Activated CD8-positive, alpha-beta memory T cell treated with anti-CD3 and anti-CD28 coated beads for 24 hours (primary cell): ENCODE measurements at regions not wholly inside any gene's neighbourhood (a gene's known extent, or its start where the extent isn't known, plus 50 kb on each side); places are given as distances from the start of the nearest gene placed in this dataset.

Experiments
- DNase-seq: peaks from one replicate; pipeline ENCODE4 v3.0.0-alpha.2; 2020

DNA sequence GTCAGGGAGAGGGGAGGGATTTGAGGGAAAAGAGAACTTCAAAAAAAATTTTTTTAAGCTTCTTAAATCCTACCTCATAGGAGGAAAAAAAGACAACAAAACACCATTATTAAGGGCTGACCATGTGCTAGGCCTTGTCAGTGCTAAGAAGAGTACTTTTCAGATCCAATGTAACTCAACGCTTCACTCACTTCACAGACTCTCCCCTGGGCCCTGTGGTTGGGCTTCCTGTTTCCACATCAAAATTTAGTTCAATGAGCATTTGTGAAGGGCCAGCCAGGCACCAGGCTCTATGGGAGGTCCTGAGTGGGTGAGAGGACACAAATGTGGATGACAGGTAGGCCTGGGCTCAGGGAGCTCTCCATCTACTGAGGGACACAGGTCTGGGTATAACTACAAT is 249.8 kb downstream of the PTEN start:
- no peak for DNase-seq

DNA sequence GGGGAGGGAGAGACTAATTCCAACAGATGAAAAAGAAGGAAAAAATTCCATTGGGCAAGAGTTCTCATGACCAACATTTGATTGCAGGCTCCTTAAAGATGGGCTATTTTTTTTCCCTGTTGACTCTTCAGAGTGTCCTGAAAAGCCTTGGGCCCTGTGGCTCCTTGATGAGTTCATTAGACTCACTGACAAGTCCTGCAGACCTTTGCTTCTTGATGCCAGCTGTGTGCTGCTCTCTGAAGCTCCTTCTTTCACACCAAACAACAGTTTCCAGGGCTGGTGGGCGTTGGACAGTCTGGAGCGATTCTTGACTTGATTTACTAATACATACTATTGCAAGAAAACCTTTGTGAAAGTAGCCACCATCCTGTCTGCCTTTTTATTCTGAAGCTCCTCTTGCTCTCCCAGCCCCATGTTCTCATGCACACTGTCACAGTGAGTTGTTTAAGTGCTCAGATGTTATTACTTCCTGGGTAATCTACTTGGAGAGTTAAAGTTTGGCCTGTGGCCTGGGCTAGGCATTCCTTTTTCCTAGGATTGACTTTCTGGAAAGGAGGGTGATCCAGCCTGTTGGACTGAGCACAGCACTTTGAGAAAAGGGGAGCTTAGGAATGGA is 250.3 kb downstream of the PTEN start:
- DNase-seq: no peak

DNA sequence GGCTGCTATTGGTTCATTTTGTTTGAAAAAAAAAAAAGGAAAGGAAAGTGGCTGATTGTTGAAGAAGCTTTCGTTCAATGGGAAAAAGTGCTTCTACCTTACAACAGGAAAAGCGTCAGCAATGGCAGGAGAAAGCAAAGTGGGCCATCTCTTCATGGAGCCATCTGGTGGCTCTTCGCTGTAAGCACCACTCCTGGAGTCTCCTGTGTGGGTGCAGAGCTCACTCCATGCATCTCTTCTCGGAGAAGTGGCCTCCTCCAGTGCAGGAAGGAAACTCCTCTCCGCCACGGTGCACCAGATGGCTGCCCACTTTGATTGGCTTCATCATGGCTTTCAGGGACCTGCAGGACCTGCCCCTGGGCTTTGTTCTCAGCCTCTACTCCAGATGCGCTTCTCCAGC is 250.9 kb downstream of the PTEN start:
- no peak for DNase-seq

DNA sequence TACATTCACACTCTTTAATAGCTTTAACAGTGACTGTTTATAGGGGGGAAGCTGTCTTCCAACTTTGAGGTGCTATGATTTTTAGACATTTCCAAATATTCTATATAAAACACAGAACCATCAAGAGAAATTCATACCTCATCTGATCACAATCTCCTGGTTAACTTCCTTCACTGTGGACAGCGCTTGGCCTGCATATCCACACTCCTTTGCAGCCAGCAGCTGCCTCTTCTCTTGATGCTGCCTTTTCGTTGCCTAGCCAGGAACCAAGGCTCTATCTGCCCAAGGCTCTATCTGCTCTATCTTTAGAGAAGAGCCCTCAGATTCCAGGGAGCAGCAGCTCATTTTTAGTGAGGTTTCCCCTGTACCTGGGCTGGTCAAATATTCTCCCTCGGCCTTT is 252.0 kb downstream of the PTEN start:
- no peak for DNase-seq

DNA sequence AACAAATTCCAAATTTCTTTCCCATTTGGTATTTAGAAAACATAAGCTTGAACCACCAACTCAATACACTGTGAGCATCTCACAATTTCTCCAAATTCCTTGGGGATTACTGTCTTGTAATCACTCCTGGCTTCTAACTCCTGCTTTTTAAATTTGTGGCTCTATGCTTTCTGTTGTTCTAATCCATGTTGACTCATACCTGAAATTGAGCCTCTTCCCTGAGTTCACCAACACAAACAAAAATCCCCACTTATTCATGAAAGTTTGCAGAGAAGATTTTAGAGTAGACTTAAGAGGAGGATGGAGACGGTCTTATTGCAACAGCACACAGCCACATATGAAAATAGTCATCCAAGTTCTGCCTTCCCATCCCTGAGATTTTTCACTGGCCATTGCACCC is 252.5 kb downstream of the PTEN start:
- DNase-seq: no peak

DNA sequence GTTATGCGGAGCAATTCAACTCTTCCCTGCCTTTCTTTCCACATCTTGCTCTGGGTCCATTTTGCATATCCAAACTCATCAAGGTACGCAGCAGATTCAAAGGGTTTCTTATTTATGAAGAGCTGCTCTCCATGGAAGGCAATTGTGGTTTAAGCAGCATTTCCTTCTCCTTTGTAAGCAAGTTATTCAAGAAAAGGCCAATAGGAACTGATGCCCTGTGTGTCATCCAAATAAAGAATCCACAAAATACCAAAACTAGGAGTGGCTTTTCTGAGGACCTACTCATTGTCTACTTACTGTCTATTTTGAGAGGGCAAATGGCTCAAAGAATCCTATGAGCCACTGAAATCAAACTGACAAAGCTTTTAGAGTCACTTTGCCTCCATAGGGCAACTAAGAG is 253.1 kb downstream of the PTEN start:
- no peak for DNase-seq

DNA sequence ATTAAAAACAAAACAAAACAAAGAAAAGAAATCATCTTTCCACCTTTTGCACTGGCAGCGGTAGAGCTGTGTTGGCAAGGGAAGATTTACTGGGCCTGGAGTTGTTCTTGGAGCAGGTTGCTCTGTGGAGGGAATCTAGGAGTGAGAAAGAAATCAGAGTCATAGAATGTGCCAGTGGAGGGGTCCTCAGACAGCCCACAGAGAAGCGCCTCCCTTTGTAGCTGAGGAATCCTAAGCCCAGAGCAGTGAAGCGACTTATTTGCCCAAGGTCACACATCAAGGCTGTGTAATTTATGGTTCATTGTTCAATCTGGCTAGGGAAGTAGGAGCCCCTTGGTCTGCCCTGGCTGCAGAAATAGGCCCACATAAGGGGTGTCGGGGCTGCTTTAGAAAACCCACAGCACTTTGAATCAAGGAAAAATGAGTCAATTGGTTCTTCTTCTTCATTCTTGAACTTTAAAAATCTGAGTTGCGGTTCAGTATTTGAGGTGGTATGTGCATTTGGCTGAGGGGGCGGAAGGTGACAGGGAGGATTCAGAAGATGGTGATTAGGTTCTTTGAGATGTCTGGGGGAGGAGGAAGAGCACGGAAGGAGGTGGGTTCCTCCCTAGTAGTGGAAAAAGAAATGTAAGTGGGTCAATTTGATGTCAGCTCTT is 253.7 kb downstream of the PTEN start:
- DNase-seq: peak; percentile 74

DNA sequence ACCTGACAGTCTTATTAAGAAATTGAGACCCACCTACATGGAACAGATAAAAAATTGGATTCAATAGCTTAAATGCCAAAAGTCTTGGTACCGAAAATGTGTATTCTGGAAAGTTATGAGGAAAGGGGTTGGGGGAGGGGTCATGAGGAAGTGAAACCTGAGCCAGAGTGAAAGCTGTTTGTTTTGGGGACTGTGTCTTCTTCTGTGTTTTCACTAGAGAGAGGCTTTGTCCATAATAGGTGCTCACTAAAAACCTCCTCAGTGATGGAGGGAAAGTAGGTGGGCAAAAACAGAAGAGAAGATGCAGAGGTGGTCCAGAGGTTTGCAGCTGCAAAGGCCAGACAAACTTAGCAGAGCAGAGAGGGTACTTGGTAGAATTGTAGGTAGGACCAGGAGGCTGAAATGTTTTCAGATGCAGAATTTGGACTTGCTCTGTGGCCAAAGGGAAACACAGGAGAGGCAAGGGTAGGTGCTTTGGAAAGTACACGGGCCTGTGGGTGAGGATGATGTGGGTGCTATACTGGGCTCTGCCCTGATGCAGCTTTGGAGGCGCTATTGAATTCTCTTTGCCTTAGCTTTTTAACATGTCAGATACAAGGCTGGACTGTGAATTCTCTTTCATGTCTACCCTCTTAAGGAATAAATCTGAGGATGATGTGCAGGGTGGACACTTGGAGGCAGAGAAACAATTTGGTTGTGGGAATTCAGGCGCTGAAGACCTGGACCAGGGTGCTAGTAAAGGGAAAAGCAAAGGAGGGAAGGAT is 254.6 kb downstream of the PTEN start:
- no peak for DNase-seq

DNA sequence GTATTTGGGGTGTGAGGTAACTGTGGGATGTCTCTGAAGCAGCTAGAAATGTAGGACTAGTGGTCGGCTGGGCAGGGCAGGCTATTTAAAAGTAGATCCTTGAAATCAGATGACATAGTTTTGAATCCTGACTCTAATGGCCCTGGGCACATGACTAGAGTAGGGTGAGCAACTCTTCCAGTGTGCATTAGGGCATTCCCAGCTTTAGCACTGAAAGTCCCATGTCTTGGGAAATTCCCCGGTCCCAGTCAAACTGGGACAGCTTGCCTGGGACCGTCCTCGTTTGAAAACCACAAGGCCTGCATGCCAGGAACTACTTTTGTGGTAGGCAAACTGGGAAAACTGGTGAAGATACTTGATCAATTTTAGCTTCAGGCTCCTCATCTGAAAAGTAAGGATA is 255.3 kb downstream of the PTEN start:
- no peak for DNase-seq

DNA sequence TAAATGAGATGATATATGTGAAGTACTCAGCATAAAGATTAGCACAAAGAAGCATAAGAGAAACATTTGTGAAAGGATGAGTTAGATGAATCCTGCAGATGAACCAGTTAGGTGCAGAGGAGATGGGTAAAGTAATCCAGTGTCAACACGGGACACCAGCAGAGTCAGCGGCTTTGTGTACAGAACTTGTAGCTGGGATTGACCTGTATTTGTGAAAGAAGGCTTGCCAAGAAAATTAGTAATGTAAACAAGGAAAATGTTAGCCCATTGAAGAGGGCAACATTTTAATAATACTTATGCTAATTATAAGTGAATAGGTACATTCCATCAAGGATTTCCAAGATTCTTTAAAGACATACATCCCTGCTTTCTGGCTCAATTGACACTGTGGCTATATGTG is 255.7 kb downstream of the PTEN start:
- DNase-seq: no peak

DNA sequence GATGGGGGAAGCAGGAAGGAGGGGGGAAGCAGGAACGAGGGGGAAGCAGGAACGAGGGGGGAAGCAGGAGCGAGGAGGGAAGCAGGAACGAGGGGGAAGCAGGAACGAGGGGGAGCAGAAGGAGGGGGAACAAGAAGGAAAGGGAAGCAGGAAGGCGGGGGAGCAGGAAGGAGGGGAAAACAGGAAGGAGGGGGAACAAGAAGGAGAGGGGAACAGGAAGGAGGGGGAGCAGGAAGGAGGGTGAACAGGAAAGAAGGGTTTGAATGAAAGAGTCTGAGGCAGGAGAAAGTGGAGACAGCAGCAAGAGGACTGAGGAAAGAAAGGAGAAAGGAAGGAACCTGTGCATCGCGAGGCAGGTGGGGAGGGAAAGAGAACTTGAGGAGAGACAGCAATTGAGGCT is 256.6 kb downstream of the PTEN start:
- no peak for DNase-seq

DNA sequence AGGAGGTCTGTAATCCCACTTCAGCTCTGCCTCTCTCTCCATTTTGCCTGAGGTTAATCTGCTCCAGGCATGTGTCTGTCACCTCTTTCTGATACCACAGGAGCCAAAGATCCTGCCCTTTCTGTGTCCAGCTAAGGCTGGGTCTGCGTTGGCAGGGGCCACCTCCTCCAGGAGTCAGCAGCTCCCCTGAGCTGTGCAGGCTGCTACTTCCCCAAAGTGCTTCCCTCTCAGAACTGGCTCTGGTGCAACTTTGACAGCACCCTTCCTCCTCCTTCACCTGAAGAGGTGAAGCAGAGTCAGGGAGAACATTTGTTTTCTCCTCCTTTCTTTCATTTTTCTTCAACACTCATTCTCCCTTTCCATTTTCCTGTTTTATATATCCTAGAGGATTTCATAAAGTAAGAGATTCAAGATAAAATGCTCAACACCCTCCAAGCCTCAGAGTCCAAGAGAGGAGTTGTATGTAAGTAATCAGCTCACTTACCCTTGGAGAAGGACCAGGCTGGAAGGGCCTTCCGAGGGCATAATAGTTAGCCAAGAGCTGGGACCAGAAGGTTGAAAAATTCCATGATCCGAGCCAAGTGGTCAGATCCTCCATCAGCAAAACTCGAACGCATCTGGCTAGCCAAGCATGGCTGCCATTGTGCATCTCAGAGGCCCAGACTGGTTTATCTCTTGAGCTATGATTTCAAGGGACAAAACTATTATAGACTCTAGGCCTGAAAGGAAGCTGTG is 257.3 kb downstream of the PTEN start:
- no peak for DNase-seq

DNA sequence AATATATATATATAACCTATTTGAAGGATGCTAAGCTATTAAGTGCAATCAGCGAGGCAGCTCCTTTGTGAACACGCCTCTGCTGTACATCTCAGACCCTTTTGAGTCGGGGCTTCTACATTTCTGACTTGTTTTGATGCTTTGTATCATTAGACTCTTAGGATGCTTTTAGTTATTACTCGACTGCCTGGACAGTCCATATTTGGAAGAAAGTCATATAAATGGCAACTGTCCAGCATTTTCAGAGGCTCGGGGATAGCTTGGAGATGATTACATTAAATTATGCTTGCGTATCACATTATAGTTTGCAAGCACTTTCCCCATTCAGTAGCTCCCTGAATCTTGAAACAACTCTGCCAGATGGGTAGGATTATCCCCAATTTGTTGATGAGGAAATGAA is 257.9 kb downstream of the PTEN start:
- no peak for DNase-seq

DNA sequence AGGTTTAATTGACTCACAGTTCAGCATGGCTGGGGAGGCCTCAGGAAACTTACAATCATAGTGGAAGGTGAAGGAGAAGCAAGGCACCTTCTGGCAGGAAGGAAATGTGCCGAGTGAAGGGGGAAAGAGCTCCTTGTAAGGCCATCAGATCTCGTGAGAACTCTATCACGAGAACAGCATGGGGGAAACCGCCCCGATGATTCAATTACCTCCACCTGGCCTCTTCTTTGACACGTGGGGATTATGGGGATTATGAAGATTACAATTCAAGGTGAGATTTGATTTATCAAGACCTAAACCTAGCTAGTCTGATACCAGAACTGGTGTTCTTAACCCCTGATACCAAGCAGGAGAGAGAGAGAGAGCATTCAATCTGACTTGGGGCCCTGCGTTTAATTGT is 258.7 kb downstream of the PTEN start:
- DNase-seq: no peak

DNA sequence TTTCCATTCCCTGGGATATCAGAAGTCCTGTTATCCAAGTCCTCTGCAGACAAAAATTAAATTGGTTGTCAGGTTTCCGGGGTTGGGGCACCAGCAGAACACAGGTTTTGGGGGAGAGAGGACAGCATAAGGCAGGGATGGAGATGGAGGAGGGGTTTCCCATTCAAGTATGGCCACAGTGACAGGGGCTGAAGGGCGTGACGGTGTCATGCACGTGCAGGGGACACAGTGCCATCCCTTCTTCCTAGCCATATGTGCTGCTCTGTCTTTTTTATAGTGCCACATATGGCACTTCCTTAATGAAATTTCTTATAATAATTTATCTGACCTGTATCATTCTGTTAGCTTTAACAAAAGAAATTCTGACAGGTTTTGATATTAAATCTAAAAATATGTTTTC is 259.2 kb downstream of the PTEN start:
- DNase-seq: no peak

DNA sequence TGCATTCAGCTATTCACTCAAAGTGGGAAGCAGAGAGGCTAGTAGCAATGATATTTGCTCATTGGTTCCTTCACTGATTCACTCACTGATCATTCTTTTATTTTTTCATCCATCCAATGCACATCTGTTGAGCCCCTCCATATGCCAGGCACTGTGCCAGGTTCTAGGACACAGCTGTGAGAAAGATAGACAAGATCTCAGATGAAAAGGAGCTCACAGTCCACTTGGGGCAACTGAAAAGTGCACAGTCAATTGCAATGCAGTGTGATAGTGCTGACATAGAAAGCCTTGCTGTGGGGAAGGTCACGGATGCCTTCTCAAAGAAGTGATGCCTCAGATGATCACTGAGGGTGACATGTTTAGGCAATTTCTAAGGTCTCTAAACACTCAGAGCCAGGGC is 262.3 kb downstream of the PTEN start:
- no peak for DNase-seq

DNA sequence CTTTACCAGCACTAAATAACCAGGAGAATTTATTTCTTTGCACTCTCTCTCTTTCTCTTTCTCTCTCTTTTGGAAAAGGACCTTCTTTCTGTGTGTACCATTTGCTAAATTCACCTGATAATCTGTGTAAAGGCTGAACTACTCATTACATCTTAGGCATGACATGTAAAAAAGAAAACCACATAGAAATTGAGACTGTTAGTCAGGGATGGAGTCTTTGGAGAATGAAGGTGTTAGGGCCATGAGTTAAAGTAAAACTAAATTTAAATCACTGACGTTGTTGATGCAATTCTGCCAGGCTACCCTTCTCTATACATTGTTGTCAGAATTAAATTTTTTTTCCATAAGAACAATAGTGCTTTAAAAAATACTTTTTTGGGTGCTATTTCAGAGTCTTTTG is 263.3 kb downstream of the PTEN start:
- DNase-seq: no peak

DNA sequence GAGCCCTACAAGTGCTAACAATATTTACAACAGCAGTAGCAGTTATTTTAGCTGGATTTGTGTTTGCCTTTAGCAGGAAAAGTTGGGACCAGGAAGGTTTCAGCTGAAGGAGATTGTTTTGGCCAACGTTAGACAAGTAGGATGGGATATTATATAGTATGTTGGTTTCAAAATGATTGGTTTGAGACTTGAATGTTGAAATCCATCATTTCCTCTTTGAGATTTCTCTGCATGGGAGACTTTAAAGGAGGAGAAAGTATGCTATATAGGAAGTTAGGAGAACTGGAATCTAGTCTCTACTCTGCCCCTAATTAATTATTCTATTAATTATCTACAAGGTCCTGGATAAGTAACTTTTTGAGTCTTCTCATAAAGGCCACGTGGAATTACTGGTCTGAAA is 263.8 kb downstream of the PTEN start:
- DNase-seq: no peak

DNA sequence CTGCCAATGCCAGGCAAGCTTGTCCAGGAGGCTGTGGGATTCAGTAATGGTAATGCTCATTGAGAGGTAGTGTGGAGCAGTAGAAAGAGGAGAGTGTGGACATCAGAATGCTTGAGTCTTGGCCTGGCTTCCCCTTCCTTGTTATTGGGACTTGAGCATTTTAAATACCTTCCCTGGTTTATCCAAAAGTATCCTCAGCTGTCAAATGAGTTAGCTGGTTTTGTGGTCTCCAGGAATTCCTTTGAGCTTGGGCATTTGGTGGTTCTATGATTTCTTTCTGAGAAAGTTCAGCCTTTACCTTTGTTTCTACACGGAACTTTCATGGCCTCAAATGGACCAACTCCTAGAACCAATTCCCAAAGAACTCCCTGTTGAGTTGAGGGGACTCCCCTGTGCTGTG is 264.3 kb downstream of the PTEN start:
- DNase-seq: no peak

DNA sequence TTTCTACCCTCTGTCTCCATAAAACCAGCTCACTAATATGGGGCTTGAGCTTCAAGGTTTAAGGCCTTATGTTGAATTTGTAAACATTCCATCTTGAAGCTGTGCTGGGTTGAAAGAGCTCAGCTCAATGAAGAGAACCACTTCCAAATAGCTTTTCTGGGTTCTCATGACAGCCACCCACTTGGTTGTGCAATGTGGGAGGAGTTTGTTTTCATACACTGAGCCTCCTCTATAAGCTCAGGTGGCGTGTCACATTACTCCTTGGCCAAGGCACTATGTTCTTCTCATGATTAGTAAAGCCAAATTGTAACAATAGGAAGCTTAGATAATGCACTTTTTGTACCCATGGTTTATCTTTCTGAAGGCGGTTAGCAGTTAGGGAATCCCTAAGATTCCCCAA is 265.6 kb downstream of the PTEN start:
- no peak for DNase-seq

DNA sequence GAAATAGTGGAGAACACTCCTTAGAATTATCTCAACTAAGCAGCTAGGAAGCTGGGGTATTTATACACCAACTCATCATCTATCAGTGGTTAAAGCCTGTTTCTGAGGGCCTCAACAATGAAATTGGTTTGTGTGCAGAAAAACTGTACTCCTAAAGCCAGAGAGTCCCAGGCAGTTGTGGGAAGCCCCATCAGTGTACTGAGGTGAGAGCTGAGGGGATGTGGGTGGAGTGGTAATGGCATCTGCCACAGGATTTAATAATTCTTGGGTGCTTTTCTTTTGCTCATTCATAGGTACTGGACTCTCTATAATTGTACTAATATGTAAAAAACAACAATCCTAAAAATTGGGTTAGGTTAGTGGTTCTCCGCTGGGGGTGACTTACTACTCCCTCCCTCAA is 267.5 kb downstream of the PTEN start:
- DNase-seq: no peak

DNA sequence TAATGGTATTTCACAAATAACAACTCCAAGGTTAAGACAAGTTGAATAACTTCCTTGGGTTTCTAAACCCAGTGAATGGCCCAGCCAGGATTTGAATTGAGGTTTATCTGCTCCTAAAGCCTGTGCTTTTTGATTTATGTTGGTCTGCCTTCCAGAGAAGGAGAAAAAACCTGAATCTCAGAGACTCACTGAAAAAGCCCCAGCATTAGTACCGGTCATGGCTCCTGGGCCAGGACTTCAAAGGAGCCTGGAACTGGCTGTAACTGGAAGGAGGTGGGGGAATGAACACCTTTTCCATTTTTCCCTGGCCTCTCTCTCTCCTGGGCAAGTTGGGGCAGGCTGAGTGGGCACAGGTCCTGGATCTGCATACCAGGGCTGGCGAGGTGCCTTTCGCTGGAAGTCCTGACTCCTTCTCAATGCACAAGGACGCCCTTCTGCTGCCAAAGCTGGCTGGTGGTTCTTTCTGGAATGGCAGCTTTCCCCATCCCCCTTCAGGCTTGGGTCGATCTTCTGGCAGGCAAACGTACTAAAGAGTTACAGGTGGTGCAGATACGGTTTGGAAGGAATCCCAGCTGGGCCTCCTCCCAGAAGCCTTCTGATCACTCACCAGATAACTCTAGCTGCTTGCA is 268.2 kb downstream of the PTEN start:
- DNase-seq: no peak

DNA sequence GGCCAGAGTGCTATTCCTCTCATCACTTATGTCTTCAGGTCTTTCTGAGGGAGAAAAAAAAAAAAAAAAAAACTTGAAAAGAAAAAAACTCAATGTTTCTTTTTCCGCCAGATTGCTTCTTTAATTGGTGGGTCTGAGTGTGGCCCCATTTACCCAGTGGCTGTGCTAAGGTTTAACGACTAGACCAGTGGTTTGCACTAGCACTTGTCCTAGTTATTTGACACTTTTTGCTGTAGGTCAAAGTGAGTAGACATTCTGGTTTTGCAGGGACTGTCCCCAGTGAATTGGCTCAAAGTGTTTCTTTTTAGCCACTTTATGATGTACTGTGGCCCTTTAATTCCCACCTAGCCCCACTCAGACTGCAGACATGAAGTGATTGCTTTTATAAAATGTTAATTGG is 273.3 kb downstream of the PTEN start:
- no peak for DNase-seq
